Activated CD8-positive, alpha-beta memory T cell treated with anti-CD3 and anti-CD28 coated beads, Interleukin-2, amount 10 ng/mL, durations not matched to agents 7 days and 5 days (primary cell): ENCODE measurements at regions not wholly inside any gene's neighbourhood (a gene's known extent, or its start where the extent isn't known, plus 50 kb on each side); places are given as distances from the start of the nearest gene placed in this dataset.

ENCODE experiments used
- ATAC-seq: fragments of 150-1000 bp; cut with Tn5 transposase; one replicate; pipeline ENCODE4 v1.10.0; 2021; ENCODE audit warnings: moderate library complexity
- CTCF ChIA-PET: fragments of 350-600 bp; sonication (Branson Sonifier 250); formaldehyde crosslinking; loops from one replicate; lab custom pipeline; 2021; ENCODE audit warnings: antibody characterized with exemption; lab: Charles Lee
- DNase-seq: peaks from one replicate; pipeline ENCODE4 v3.0.0-alpha.2; 2020
- H3K27ac Mint-ChIP-seq: one replicate; pipeline ENCODE4 v1.8.0; 2021; ENCODE audit warnings: mild to moderate bottlenecking, mixed read lengths
- H3K27me3 Mint-ChIP-seq: one replicate; pipeline ENCODE4 v1.8.0; 2021; ENCODE audit warnings: mixed read lengths
- H3K36me3 Mint-ChIP-seq: one replicate; pipeline ENCODE4 v1.8.0; 2021; ENCODE audit warnings: mild to moderate bottlenecking, mixed read lengths
- H3K4me1 Mint-ChIP-seq: one replicate; pipeline ENCODE4 v1.8.0; 2021; ENCODE audit warnings: mixed read lengths
- H3K4me3 Mint-ChIP-seq: one replicate; pipeline ENCODE4 v1.8.0; 2021; ENCODE audit warnings: mild to moderate bottlenecking, moderate library complexity, mixed read lengths
- H3K9me3 Mint-ChIP-seq: one replicate; pipeline ENCODE4 v1.8.0; 2022; ENCODE audit warnings: low read depth, mixed read lengths

DNA sequence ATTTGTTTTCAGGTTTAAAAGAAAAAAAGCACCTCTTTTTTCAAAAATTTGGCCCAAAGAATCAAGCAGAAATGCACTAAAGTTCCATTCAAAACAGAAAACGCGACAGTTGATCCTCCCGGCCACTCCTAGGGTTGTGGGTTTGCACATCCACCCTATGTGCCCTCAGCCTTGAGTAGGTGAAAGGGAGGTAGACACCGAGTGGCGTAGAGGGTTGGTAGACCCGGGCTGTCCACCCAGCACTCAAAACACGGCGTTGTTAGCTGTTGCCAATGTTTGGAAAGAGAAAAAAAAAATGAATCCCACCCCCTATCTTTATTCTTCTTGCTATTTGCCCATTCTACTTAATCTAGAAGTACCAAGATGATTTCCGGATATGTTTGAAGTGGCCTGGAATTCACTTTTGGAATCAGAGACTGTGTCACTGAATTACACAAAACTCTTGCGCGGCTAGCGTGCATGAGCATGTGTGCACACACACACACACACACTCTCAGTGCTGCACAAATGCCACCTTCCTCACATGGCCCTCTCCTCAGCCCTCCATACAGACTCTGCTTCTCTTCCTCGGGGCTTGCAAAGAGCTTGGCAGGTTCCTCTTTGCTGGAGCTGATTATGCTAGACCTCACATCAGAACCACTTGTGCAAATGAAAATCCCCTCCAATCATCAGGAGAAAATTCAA, 110.2 kb upstream of the HAND1 start:
- Mint-ChIP-seq H3K4me1 (no peaks in the 10 kb centered on the region), H3K4me3 (no peak overlapping the region), H3K9me3 (no peaks in the 10 kb centered on the region), H3K36me3 (no peaks in the 10 kb centered on the region), H3K27ac (no peak overlapping the region), H3K27me3 (peaks cover 21% of the 10 kb centered on the region)
- DNase-seq (no peak), ATAC-seq (no peak)
- CTCF ChIA-PET, result interaction anchor here (0.9 to 1.0 kb wide), 2 partner anchors 67 to 122 kb away, joined by 3 read pairs; no protein-coding TSS in a partner anchor

DNA sequence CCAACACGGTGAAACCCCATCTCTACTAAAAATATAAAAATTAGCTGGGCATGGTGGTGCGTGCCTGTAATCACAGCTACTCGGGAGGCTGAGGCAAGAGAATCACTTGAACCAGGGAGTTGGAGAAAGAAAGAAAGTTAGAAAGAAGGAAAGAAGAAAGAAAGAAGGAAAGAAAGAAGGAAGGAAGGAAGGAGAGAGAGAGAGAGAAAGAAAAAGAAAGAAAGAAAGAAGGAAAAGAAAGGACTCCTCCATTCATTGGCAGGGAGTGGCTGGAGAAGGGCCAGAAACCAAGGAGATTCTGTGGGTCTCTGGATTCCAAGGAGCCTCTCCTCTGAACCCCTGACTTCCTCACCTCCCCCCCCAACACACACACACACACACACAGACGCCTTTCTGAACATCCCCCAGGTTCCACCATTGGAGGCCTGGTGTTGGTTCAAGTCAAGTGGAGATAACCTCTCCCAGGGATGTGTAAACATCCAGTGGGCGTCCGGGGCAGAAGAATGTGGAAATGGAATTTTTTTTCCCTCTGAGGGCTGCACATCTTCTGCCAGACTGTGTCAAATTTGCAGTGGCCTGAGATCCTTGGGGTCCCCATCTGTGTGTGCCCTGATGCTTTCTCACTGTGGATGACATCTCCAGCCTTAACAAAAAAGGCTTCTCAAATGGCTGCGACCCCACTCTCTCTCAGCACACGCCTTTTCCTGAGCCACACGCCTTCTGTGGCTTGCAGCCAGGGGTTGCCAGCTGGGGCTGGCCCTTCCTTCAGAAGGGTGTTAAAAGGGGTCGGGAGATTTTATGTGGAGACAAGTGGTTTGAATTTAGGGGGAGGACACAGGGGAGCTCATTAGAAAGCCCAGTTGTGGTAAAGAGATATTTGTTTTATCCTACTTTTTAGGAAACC, 109.3 kb upstream of the HAND1 start:
- CTCF ChIA-PET, result interaction anchor here (1.0 kb wide), 1 partner anchor 66 kb away, joined by 3 read pairs; no protein-coding TSS in a partner anchor
- DNase-seq, result no peak

GRCh38 chr5:154583671-154584177, 105.7 kb upstream of the HAND1 start:
- no peak for DNase-seq
- Mint-ChIP-seq H3K27me3 (peaks cover 22% of the 10 kb centered on the region), H3K4me1 (no peaks in the 10 kb centered on the region), H3K36me3 (no peaks in the 10 kb centered on the region), H3K9me3 (no peaks in the 10 kb centered on the region), H3K27ac (no peak overlapping the region), H3K4me3 (no peak overlapping the region)
- CTCF ChIA-PET, result no interaction called here
- ATAC-seq, result no peak

More for the DNA sequence above, 109.3 kb upstream of the HAND1 start:
- no peak overlapping the region for H3K4me3 Mint-ChIP-seq
- H3K36me3 Mint-ChIP-seq, result no peaks in the 10 kb centered on the region
- H3K27ac Mint-ChIP-seq, result no peak overlapping the region
- H3K4me1 Mint-ChIP-seq, result no peaks in the 10 kb centered on the region
- no peak for ATAC-seq
- H3K27me3 Mint-ChIP-seq, result peaks cover 16% of the 10 kb centered on the region
- H3K9me3 Mint-ChIP-seq, result no peaks in the 10 kb centered on the region

DNA sequence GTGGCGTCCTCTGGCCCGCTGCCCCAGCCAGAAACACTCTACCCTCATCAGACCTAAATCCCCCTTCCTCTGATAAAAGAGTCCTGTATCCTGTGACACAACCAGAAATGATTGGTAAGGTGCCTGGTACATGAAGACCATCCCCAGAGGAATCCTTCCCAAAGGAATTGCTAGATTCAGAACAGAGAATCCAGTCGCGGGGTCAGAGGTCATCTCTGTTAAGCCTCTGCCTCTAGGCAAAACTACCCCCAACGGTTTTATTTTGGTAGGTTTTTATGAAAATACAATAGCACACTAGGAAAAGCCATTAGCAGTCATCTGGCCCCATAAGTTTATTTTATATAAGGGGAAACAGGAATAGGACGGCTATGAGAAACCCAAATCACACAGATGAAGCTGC, 102.4 kb upstream of the HAND1 start:
- no peaks in the 10 kb centered on the region for H3K9me3 Mint-ChIP-seq
- no peak overlapping the region for H3K27ac Mint-ChIP-seq
- H3K4me1 Mint-ChIP-seq, result no peaks in the 10 kb centered on the region
- H3K4me3 Mint-ChIP-seq, result no peak overlapping the region
- CTCF ChIA-PET, result no interaction called here
- no peak for ATAC-seq
- peaks cover 32% of the 10 kb centered on the region for H3K27me3 Mint-ChIP-seq
- no peak for DNase-seq
- no peaks in the 10 kb centered on the region for H3K36me3 Mint-ChIP-seq

DNA sequence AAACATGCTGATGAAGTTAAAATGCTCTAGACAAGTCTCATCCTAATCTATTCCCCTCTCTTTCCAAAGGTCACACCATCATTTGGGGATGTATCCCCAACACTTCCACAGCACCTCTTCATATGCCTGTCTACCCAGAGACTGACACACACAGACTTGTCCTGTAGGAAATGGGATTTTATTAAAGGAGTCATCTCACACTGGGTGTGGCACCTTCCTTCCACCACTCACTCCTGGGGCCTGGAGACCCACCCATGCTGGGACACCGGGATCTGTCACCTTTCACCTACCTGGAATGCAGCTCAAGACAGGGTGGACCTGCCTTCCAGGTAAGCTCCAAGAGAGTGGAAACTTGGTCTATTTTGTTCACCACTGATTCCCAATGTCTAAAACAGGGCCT, 99.4 kb upstream of the HAND1 start:
- Mint-ChIP-seq H3K4me1 (no peaks in the 10 kb centered on the region), H3K27ac (no peak overlapping the region), H3K36me3 (no peaks in the 10 kb centered on the region), H3K4me3 (no peak overlapping the region), H3K27me3 (peaks cover 37% of the 10 kb centered on the region), H3K9me3 (no peaks in the 10 kb centered on the region)
- ATAC-seq (no peak), DNase-seq (no peak)
- CTCF ChIA-PET, result no interaction called here

- Mint-ChIP-seq H3K4me3 (no peak overlapping the region), H3K27ac (no peak overlapping the region), H3K9me3 (no peaks in the 10 kb centered on the region), H3K27me3 (peaks cover 36% of the 10 kb centered on the region), H3K36me3 (no peaks in the 10 kb centered on the region), H3K4me1 (no peaks in the 10 kb centered on the region)
- DNase-seq (no peak), ATAC-seq (no peak)
- CTCF ChIA-PET, result no interaction called here
These were observed 98.4 kb upstream of the HAND1 start for GRCh38 chr5:154576429-154576806.

GRCh38 chr5:154575546-154576428, 97.8 kb upstream of the HAND1 start:
- no peak overlapping the region for H3K27ac Mint-ChIP-seq
- H3K9me3 Mint-ChIP-seq, result no peaks in the 10 kb centered on the region
- CTCF ChIA-PET, result no interaction called here
- H3K27me3 Mint-ChIP-seq, result peaks cover 35% of the 10 kb centered on the region
- ATAC-seq, result no peak
- no peaks in the 10 kb centered on the region for H3K4me1 Mint-ChIP-seq
- DNase-seq, result no peak
- no peaks in the 10 kb centered on the region for H3K36me3 Mint-ChIP-seq
- H3K4me3 Mint-ChIP-seq, result no peak overlapping the region

- no peaks in the 10 kb centered on the region for H3K4me1 Mint-ChIP-seq
- no peak for ATAC-seq
- H3K9me3 Mint-ChIP-seq, result no peaks in the 10 kb centered on the region
- peaks cover 31% of the 10 kb centered on the region for H3K27me3 Mint-ChIP-seq
- H3K4me3 Mint-ChIP-seq, result no peak overlapping the region
- CTCF ChIA-PET, result no interaction called here
- H3K27ac Mint-ChIP-seq, result no peak overlapping the region
- no peaks in the 10 kb centered on the region for H3K36me3 Mint-ChIP-seq
- DNase-seq, result no peak
These were observed 95.0 kb upstream of the HAND1 start for GRCh38 chr5:154573011-154573410.

DNA sequence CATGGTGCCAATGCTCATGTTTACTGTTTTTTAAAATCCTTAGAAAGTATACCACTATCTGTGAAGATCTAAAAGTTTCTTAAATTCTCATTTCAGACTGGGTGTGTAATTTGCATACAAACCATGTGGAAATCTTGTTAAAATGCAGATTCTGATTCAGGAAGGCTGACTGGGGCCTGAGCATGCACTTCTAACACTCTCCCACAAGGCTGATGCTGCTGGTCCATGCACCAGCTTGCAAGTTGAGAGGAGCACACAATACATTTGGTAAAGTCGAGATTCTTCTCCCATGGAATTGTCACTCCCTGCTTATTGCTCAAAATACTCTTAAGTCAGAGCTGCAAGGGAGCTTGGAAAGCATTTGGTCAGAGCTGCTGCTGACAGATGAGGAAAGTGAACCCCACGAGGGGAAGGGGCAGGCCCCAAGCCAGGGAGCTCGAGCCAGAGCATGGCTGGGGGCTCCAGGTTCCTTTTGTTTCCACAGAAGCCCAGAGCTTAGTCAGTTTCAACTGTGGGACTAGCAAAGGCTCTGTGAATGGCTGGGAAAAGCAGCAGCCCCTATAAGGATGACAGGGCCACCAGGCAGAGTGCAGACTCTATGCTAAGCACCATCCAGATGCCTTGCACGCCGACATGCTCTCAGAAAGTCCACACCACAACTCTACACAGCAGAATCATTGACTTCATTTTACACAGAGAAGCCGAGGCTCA, 93.5 kb upstream of the HAND1 start:
- DNase-seq (no peak), ATAC-seq (no peak)
- no peaks in the 10 kb centered on the region for H3K4me1 Mint-ChIP-seq
- no peak overlapping the region for H3K27ac Mint-ChIP-seq
- no peaks in the 10 kb centered on the region for H3K36me3 Mint-ChIP-seq
- CTCF ChIA-PET, result interaction anchor here (1.4 kb wide), 1 partner anchor 9 kb away, joined by 4 read pairs; no protein-coding TSS in a partner anchor
- H3K4me3 Mint-ChIP-seq, result no peak overlapping the region
- peaks cover 24% of the 10 kb centered on the region for H3K27me3 Mint-ChIP-seq
- no peaks in the 10 kb centered on the region for H3K9me3 Mint-ChIP-seq

GRCh38 chr5:154570572-154571324, 92.7 kb upstream of the HAND1 start:
- Mint-ChIP-seq H3K27me3 (peaks cover 23% of the 10 kb centered on the region), H3K27ac (no peak overlapping the region), H3K36me3 (no peaks in the 10 kb centered on the region), H3K4me3 (no peak overlapping the region), H3K4me1 (no peaks in the 10 kb centered on the region), H3K9me3 (no peaks in the 10 kb centered on the region)
- CTCF ChIA-PET, result interaction anchor here (1.4 kb wide), 1 partner anchor 8 kb away, joined by 4 read pairs; no protein-coding TSS in a partner anchor
- ATAC-seq (no peak), DNase-seq (no peak)

GRCh38 chr5:154568589-154568988, 90.6 kb upstream of the HAND1 start:
- ATAC-seq, result no peak
- no peak overlapping the region for H3K4me3 Mint-ChIP-seq
- no peaks in the 10 kb centered on the region for H3K4me1 Mint-ChIP-seq
- DNase-seq, result no peak
- no peaks in the 10 kb centered on the region for H3K9me3 Mint-ChIP-seq
- CTCF ChIA-PET, result no interaction called here
- H3K27ac Mint-ChIP-seq, result no peak overlapping the region
- no peaks in the 10 kb centered on the region for H3K36me3 Mint-ChIP-seq
- H3K27me3 Mint-ChIP-seq, result peaks cover 16% of the 10 kb centered on the region

- H3K4me3 Mint-ChIP-seq, result no peak overlapping the region
- no peaks in the 10 kb centered on the region for H3K4me1 Mint-ChIP-seq
- ATAC-seq, result no peak
- CTCF ChIA-PET, result no interaction called here
- H3K36me3 Mint-ChIP-seq, result no peaks in the 10 kb centered on the region
- DNase-seq, result no peak
- H3K9me3 Mint-ChIP-seq, result no peaks in the 10 kb centered on the region
- no peak overlapping the region for H3K27ac Mint-ChIP-seq
- H3K27me3 Mint-ChIP-seq, result peaks cover 14% of the 10 kb centered on the region
These were observed 89.1 kb upstream of the HAND1 start for GRCh38 chr5:154567155-154567554.
